HG03045 (cell line): ENCODE measurements at regions not wholly inside any gene's neighbourhood (a gene's known extent, or its start where the extent isn't known, plus 50 kb on each side); places are given as distances from the start of the nearest gene placed in this dataset.

Experiments
- ATAC-seq: cut with Tn5 transposase; IDR thresholded peaks from one replicate; pipeline ENCODE4 v1.9.1; 2021; ENCODE audit warnings: mild to moderate bottlenecking, moderate library complexity; ENCODE audit not compliant: unreplicated experiment

- ATAC-seq, result no peak
These were observed 307.2 kb upstream of the CAMK1G start for GRCh38 chr1:209276321-209276720.

- ATAC-seq, result no peak
These were observed 305.9 kb upstream of the CAMK1G start for GRCh38 chr1:209277662-209278061.

- ATAC-seq, result no peak
These were observed 291.8 kb upstream of the CAMK1G start for GRCh38 chr1:209291715-209292114.

GRCh38 chr1:209302779-209303568 is 280.5 kb upstream of the CAMK1G start:
- ATAC-seq, result no peak

GRCh38 chr1:209304166-209304565 is 279.3 kb upstream of the CAMK1G start:
- ATAC-seq, result no peak

GRCh38 chr1:209305221-209305954 is 278.1 kb upstream of the CAMK1G start:
- ATAC-seq, result no peak

- ATAC-seq, result no peak
These were observed 275.7 kb upstream of the CAMK1G start for GRCh38 chr1:209307846-209308245.

- no peak for ATAC-seq
These were observed 274.3 kb upstream of the CAMK1G start for GRCh38 chr1:209309198-209309597.

- no peak for ATAC-seq
These were observed 271.7 kb upstream of the CAMK1G start for GRCh38 chr1:209311770-209312169.

GRCh38 chr1:209316929-209317328 is 266.6 kb upstream of the CAMK1G start:
- ATAC-seq, result no peak

- no peak for ATAC-seq
These were observed 265.1 kb upstream of the CAMK1G start for GRCh38 chr1:209318181-209319056.

GRCh38 chr1:209319057-209319432 is 264.5 kb upstream of the CAMK1G start:
- no peak for ATAC-seq

- no peak for ATAC-seq
These were observed 264.0 kb upstream of the CAMK1G start for GRCh38 chr1:209319549-209319948.

- ATAC-seq, result no peak
These were observed 259.8 kb upstream of the CAMK1G start for GRCh38 chr1:209323743-209324142.

- no peak for ATAC-seq
These were observed 258.3 kb upstream of the CAMK1G start for GRCh38 chr1:209324901-209325871.

GRCh38 chr1:209326076-209326475 is 257.4 kb upstream of the CAMK1G start:
- no peak for ATAC-seq

GRCh38 chr1:209326831-209327230 is 256.7 kb upstream of the CAMK1G start:
- ATAC-seq, result no peak

GRCh38 chr1:209328196-209328595 is 255.3 kb upstream of the CAMK1G start:
- no peak for ATAC-seq

GRCh38 chr1:209335178-209335577 is 248.3 kb upstream of the CAMK1G start:
- peak; percentile 81 for ATAC-seq

GRCh38 chr1:209341146-209341545 is 242.4 kb upstream of the CAMK1G start:
- no peak for ATAC-seq
